ENCODE measurements at regions not wholly inside any gene's neighbourhood (a gene's known extent, or its start where the extent isn't known, plus 50 kb on each side); places are given as distances from the start of the nearest gene placed in this dataset.

GRCh38 chr5:45195026-45195425, 386.3 kb downstream of the MRPS30 start:
- TF ChIP-seq CTCF (conservative IDR thresholded peaks at IDR 0.05 in 1 of 2, IDR thresholded peaks at IDR 0.05 in 1 of 2; ENCODE audit: low read depth in 1 of 2, low read length in 2 of 2) (no peak), EZH2 (IDR thresholded peaks at IDR 0.05; ENCODE audit: low read length, missing control alignments) (no peak)
